Liver (tissue), 7 donors: ENCODE measurements at regions not wholly inside any gene's neighbourhood (a gene's known extent, or its start where the extent isn't known, plus 50 kb on each side); places are given as distances from the start of the nearest gene placed in this dataset.

ENCODE experiments used
- DNase-seq: peaks from one replicate; pipeline ENCODE4 v3.0.0-alpha.2; 2017; ENCODE audit warnings: low spot score
- H3K27ac ChIP-seq, 2 donors: one replicate each; pipeline ENCODE4 v1.7.0; 2013; ENCODE audit warnings: inconsistent platforms in 2 of 2, low read length in 2 of 2, control low read depth in 1 of 2, low read depth in 1 of 2, mild to moderate bottlenecking in 1 of 2
- H3K27me3 ChIP-seq, 4 donors: one replicate each; pipeline versions ENCODE4 v1.6.1 to v1.7.0; 2013; ENCODE audit warnings: low read length in 3 of 4, inconsistent platforms in 1 of 4, mild to moderate bottlenecking in 1 of 4, moderate library complexity in 1 of 4; ENCODE audit not compliant: control insufficient read depth in 4 of 4, insufficient read depth in 4 of 4
- H3K36me3 ChIP-seq, 4 donors: one replicate each; pipeline versions ENCODE4 v1.6.1 to v1.7.0; 2013; ENCODE audit warnings: low read length in 3 of 4, mild to moderate bottlenecking in 3 of 4, low read depth in 1 of 4, moderate library complexity in 1 of 4; ENCODE audit not compliant: control insufficient read depth in 4 of 4, insufficient read depth in 3 of 4
- H3K4me1 ChIP-seq, 4 donors: one replicate each; pipeline versions ENCODE4 v1.6.1 to v1.7.0; 2013; ENCODE audit warnings: low read length in 3 of 4, mild to moderate bottlenecking in 3 of 4, moderate library complexity in 1 of 4; ENCODE audit not compliant: control insufficient read depth in 4 of 4, insufficient read depth in 4 of 4
- H3K4me3 ChIP-seq, 3 donors: one replicate each; pipeline versions ENCODE4 v1.6.1 to v1.7.0; 2013; ENCODE audit warnings: low read length in 3 of 3, control low read depth in 1 of 3, low read depth in 1 of 3, mild to moderate bottlenecking in 1 of 3
- H3K9ac ChIP-seq, 2 donors: one replicate each; pipeline ENCODE4 v1.7.0; 2013; ENCODE audit warnings: low read length in 2 of 2, mild to moderate bottlenecking in 2 of 2, moderate library complexity in 2 of 2, control low read depth in 1 of 2, low read depth in 1 of 2
- H3K9me3 ChIP-seq, 4 donors: one replicate each; pipeline versions ENCODE4 v1.6.1 to v1.7.0; 2013; ENCODE audit warnings: low read length in 3 of 4; ENCODE audit not compliant: control insufficient read depth in 4 of 4
- ATF3 ChIP-seq: IDR thresholded peaks from 2 replicates; pipeline ENCODE4 v1.6.1; 2016; ENCODE audit warnings: antibody characterized with exemption
- EGR1 ChIP-seq, 2 donors: IDR thresholded peaks; 2 replicates each; pipeline ENCODE4 v1.6.1; 2016 to 2018; ENCODE audit warnings: antibody characterized with exemption in 2 of 2, low read depth in 2 of 2
- FOXA1 ChIP-seq: IDR thresholded peaks from 2 replicates; pipeline ENCODE4 v1.6.1; 2016; ENCODE audit warnings: antibody characterized with exemption
- FOXA2 ChIP-seq: IDR thresholded peaks from 2 replicates; pipeline ENCODE4 v1.6.1; 2016; ENCODE audit warnings: antibody characterized with exemption
- GABPA ChIP-seq, 2 donors: IDR thresholded peaks in 1 of 2; conservative IDR thresholded peaks in 1 of 2; 2 replicates each; pipeline ENCODE4 v1.6.1; 2016; ENCODE audit warnings: antibody characterized with exemption in 2 of 2, mild to moderate bottlenecking in 1 of 2, moderate library complexity in 1 of 2
- HNF4A ChIP-seq, 2 donors: conservative IDR thresholded peaks; 2 replicates each; pipeline ENCODE4 v1.6.1; 2016; ENCODE audit warnings: antibody characterized with exemption in 2 of 2, mild to moderate bottlenecking in 2 of 2
- HNF4G ChIP-seq: IDR thresholded peaks from 2 replicates; pipeline ENCODE4 v1.6.1; 2016; ENCODE audit warnings: antibody characterized with exemption
- JUND ChIP-seq, 2 donors: IDR thresholded peaks; 2 replicates each; pipeline ENCODE4 v1.6.1; 2016; ENCODE audit warnings: antibody characterized with exemption in 2 of 2
- MAX ChIP-seq: IDR thresholded peaks from 2 replicates; pipeline ENCODE4 v1.6.1; 2016; ENCODE audit warnings: antibody characterized with exemption
- NR2F2 ChIP-seq: IDR thresholded peaks from 2 replicates; pipeline ENCODE4 v1.6.1; 2016; ENCODE audit warnings: antibody characterized with exemption
- RAD21 ChIP-seq, 2 donors: IDR thresholded peaks; 2 replicates each; pipeline ENCODE4 v1.6.1; 2016; ENCODE audit warnings: antibody characterized with exemption in 2 of 2, mild to moderate bottlenecking in 2 of 2
- REST ChIP-seq: IDR thresholded peaks from 2 replicates; pipeline ENCODE4 v1.6.1; 2016; ENCODE audit warnings: antibody characterized with exemption, mild to moderate bottlenecking
- RXRA ChIP-seq, 2 donors: IDR thresholded peaks; 2 replicates each; pipeline ENCODE4 v1.6.1; 2017 to 2018; ENCODE audit warnings: antibody characterized with exemption in 2 of 2, mild to moderate bottlenecking in 1 of 2
- SP1 ChIP-seq: IDR thresholded peaks from 2 replicates; pipeline ENCODE4 v1.6.1; 2018; ENCODE audit warnings: antibody characterized with exemption, mild to moderate bottlenecking
- TAF1 ChIP-seq: conservative IDR thresholded peaks from 2 replicates; pipeline ENCODE4 v1.6.1; 2016; ENCODE audit warnings: antibody characterized with exemption, mild to moderate bottlenecking
- YY1 ChIP-seq: IDR thresholded peaks from 2 replicates; pipeline ENCODE4 v1.6.1; 2016; ENCODE audit warnings: antibody characterized with exemption, mild to moderate bottlenecking
- ZBTB33 ChIP-seq: IDR thresholded peaks from 2 replicates; pipeline ENCODE4 v1.6.1; 2016; ENCODE audit warnings: antibody characterized with exemption
- WGBS: extraction: QIAGEN DNeasy Blood & Tissue Kit; methylation state at CpG from one replicate; pipeline ENCODE4 v1.1.7; 2013; 5-methylcytosine and 5-hydroxymethylcytosine counted together
- donor health status: healthy.
- donor health status: healthy.
- donor health status: healthy.
- donor health status: healthy.

- Histone ChIP-seq H3K27me3 (no peaks in the 10 kb centered on the region), H3K4me1 (no peaks in the 10 kb centered on the region), H3K9ac (no peak overlapping the region), H3K9me3 (peaks cover 0 to 4% (median 0%) of the 10 kb centered on the region in 4 donors), H3K27ac (no peak overlapping the region), H3K36me3 (no peaks in the 10 kb centered on the region), H3K4me3 (no peak overlapping the region)
- 62% methylated on average over 1 of the region's 1 CpG for WGBS
- TF ChIP-seq HNF4A (conservative IDR thresholded peaks at IDR 0.05) (no peak), ZBTB33 (no peak), ATF3 (no peak), SP1 (no peak), JUND (IDR thresholded peaks at IDR 0.05) (no peak), FOXA2 (no peak), RAD21 (IDR thresholded peaks at IDR 0.05) (no peak), MAX (no peak), FOXA1 (no peak), EGR1 (IDR thresholded peaks at IDR 0.05; ENCODE audit: low read depth in 2 of 2) (no peak), NR2F2 (no peak), REST (no peak), HNF4G (no peak), TAF1 (no peak), YY1 (no peak), RXRA (IDR thresholded peaks at IDR 0.05) (no peak)
- DNase-seq: no peak
Measured at GRCh38 chr4:18751083-18751482, 729.5 kb upstream of the LCORL start.

- Histone ChIP-seq H3K9ac (no peak overlapping the region), H3K27ac (no peak overlapping the region), H3K27me3 (no peaks in the 10 kb centered on the region), H3K4me1 (no peaks in the 10 kb centered on the region), H3K36me3 (no peaks in the 10 kb centered on the region), H3K9me3 (peaks cover 0 to 4% (median 0%) of the 10 kb centered on the region in 4 donors), H3K4me3 (no peak overlapping the region)
- no peak for DNase-seq
- 50% methylated on average over 2 of the region's 2 CpGs for WGBS
- TF ChIP-seq HNF4G (no peak), RAD21 (IDR thresholded peaks at IDR 0.05) (no peak), MAX (no peak), SP1 (no peak), FOXA2 (no peak), GABPA (IDR thresholded peaks at IDR 0.05 in 1 of 2, conservative IDR thresholded peaks at IDR 0.05 in 1 of 2) (no peak), NR2F2 (no peak), FOXA1 (no peak), YY1 (no peak), RXRA (IDR thresholded peaks at IDR 0.05) (no peak), REST (no peak), ZBTB33 (no peak), JUND (IDR thresholded peaks at IDR 0.05) (no peak), EGR1 (IDR thresholded peaks at IDR 0.05; ENCODE audit: low read depth in 2 of 2) (no peak), ATF3 (no peak), HNF4A (conservative IDR thresholded peaks at IDR 0.05) (no peak)
Measured at GRCh38 chr4:18749391-18749790, 727.8 kb upstream of the LCORL start.
